ENCODE measurements at regions not wholly inside any gene's neighbourhood (a gene's known extent, or its start where the extent isn't known, plus 50 kb on each side); places are given as distances from the start of the nearest gene placed in this dataset.

- H3K4me3 ChIP-seq (ENCODE audit: low read depth, low read length), result no peak overlapping the region
- TF ChIP-seq POLR2A (IDR thresholded peaks at IDR 0.05; ENCODE audit: extremely low read depth, insufficient read length), result no peak
- DNase-seq (ENCODE audit: low read depth), result no peak
These were observed 55.1 kb upstream of the CNOT6 start for GRCh38 chr5:180438785-180439780.

GRCh38 chr5:180439911-180440769, 54.0 kb upstream of the CNOT6 start:
- TF ChIP-seq CTCF (IDR thresholded peaks at IDR 0.05; ENCODE audit: low read depth, low read length), result peak; percentile 4
- TF ChIP-seq MYC (IDR thresholded peaks at IDR 0.05; ENCODE audit: low read depth, low read length), result no peak
- H3K4me3 ChIP-seq (ENCODE audit: low read depth, low read length), result no peak overlapping the region
- DNase-seq (ENCODE audit: low read depth), result peak; percentile 16

- no peak overlapping the region for H3K4me3 ChIP-seq (ENCODE audit: low read depth, low read length)
- DNase-seq (ENCODE audit: low read depth), result no peak
- TF ChIP-seq CTCF (IDR thresholded peaks at IDR 0.05; ENCODE audit: low read depth, low read length) (no peak), MAX (IDR thresholded peaks at IDR 0.05; ENCODE audit: low read depth, low read length) (no peak), POLR2A (IDR thresholded peaks at IDR 0.05; ENCODE audit: extremely low read depth, insufficient read length) (no peak), MYC (IDR thresholded peaks at IDR 0.05; ENCODE audit: low read depth, low read length) (no peak)
These were observed 52.6 kb upstream of the CNOT6 start for GRCh38 chr5:180441564-180442051.
